SK-N-SH (cell line): ENCODE measurements at regions not wholly inside any gene's neighbourhood (a gene's known extent, or its start where the extent isn't known, plus 50 kb on each side); places are given as distances from the start of the nearest gene placed in this dataset.

Experiments
- CTCF ChIA-PET: fragments of 300-600, 350-600 bp; formaldehyde crosslinking; extraction: SDS; loops from one replicate; lab custom pipeline; 2021; lab: Yijun Ruan, JAX
- POLR2A ChIA-PET: fragments of 350-600 bp; sonication (Branson Sonifier 250); formaldehyde crosslinking; extraction: SDS; loops from one replicate; lab custom pipeline; 2020; ENCODE audit warnings: antibody characterized with exemption, inconsistent platforms; lab: Yijun Ruan, JAX
- DNase-seq: peaks from one replicate; pipeline ENCODE4 v3.0.0; 2012
- H2AFZ ChIP-seq: fragments of 200-600 bp; sonication (generic); 2 replicates; pipeline ENCODE4 v1.8.1; 2016; ENCODE audit warnings: antibody characterized with exemption, mild to moderate bottlenecking, low read depth
- H3F3A ChIP-seq: fragments of 200-600 bp; sonication (generic); replicated peaks from 2 replicates; pipeline ENCODE3; 2016; ENCODE audit warnings: antibody characterized with exemption, mild to moderate bottlenecking; ENCODE audit not compliant: insufficient read depth
- H3K27ac ChIP-seq, 2 experiments: fragments of 200-500 bp in 1 of 2; fragments of 200-600 bp in 1 of 2; sonication (Bioruptor generic) in 1 of 2; sonication (generic), shearing (Covaris generic) in 1 of 2; 2 replicates each; pipeline versions ENCODE4 v1.5.1 to v1.6.1; 2014 to 2016; ENCODE audit warnings: low read depth in 2 of 2, inconsistent platforms in 1 of 2, low read length in 1 of 2, mild to moderate bottlenecking in 1 of 2, mixed read lengths in 1 of 2
- H3K27me3 ChIP-seq: fragments of 200-600 bp; sonication (generic), shearing (Covaris generic); 2 replicates; pipeline ENCODE4 v1.6.1; 2016; ENCODE audit warnings: mixed run types; ENCODE audit not compliant: insufficient read depth
- H3K36me3 ChIP-seq, 2 experiments: fragments of 200-500 bp in 1 of 2; fragments of 200-600 bp in 1 of 2; sonication (Bioruptor generic) in 1 of 2; sonication (generic) in 1 of 2; replicated peaks in 1 of 2; 2 replicates each; pipeline versions ENCODE3 to v1.5.1; 2014 to 2016; ENCODE audit warnings: low read length in 1 of 2, mild to moderate bottlenecking in 1 of 2; ENCODE audit not compliant: insufficient read depth in 2 of 2, control insufficient read depth in 1 of 2
- H3K4me1 ChIP-seq, 2 experiments: fragments of 200-500 bp in 1 of 2; fragments of 200-600 bp in 1 of 2; sonication (Bioruptor generic) in 1 of 2; sonication (generic), shearing (Covaris generic) in 1 of 2; 2 replicates each; pipeline versions ENCODE4 v1.5.1 to v1.6.1; 2014 to 2016; ENCODE audit warnings: low read depth in 1 of 2, low read length in 1 of 2, mixed run types in 1 of 2; ENCODE audit not compliant: insufficient read depth in 2 of 2, control insufficient read depth in 1 of 2
- H3K4me2 ChIP-seq: fragments of 200-600 bp; sonication (generic), shearing (Covaris generic); 2 replicates; pipeline ENCODE4 v1.6.1; 2017; ENCODE audit warnings: mixed run types
- H3K4me3 ChIP-seq, 2 experiments: fragments of 200-500 bp in 1 of 2; fragments of 200-600 bp in 1 of 2; sonication (Bioruptor generic) in 1 of 2; sonication (generic), shearing (Covaris generic) in 1 of 2; 2 replicates each; pipeline versions ENCODE4 v1.5.1 to v1.8.1; 2014 to 2016; ENCODE audit warnings: low read depth in 2 of 2, inconsistent platforms in 1 of 2, low read length in 1 of 2, mild to moderate bottlenecking in 1 of 2, mixed read lengths in 1 of 2, moderate library complexity in 1 of 2
- H3K79me2 ChIP-seq: fragments of 200-600 bp; sonication (generic); 2 replicates; pipeline ENCODE4 v1.8.1; 2017; ENCODE audit warnings: mild to moderate bottlenecking; ENCODE audit not compliant: insufficient read depth
- H3K9ac ChIP-seq: fragments of 200-600 bp; sonication (generic); 2 replicates; pipeline ENCODE4 v1.6.1; 2017; ENCODE audit warnings: mixed run types
- H3K9me2 ChIP-seq: fragments of 200-600 bp; sonication (generic); 2 replicates; pipeline ENCODE4 v1.6.1; 2017; ENCODE audit warnings: mixed run types
- H3K9me3 ChIP-seq: fragments of 200-600 bp; sonication (generic); 2 replicates; pipeline ENCODE4 v1.6.1; 2017; ENCODE audit warnings: mixed run types, mild to moderate bottlenecking, moderate library complexity
- H4K20me1 ChIP-seq: fragments of 200-600 bp; sonication (generic); 2 replicates; pipeline ENCODE4 v1.6.1; 2017; ENCODE audit warnings: mild to moderate bottlenecking, mixed run types; ENCODE audit not compliant: insufficient read depth
- CHD2 ChIP-seq: fragments of 150-350 bp; IDR thresholded peaks from 2 replicates; pipeline ENCODE4 v1.6.1; 2018; ENCODE audit warnings: low read length; ENCODE audit not compliant: partially characterized antibody
- CTCF ChIP-seq: fragments of 200-600 bp; sonication (generic); IDR thresholded peaks from 2 replicates; pipeline ENCODE4 v1.6.1; 2017; ENCODE audit warnings: antibody characterized with exemption, mild to moderate bottlenecking, moderate library complexity
- FOSL2 ChIP-seq: IDR thresholded peaks from 2 replicates; pipeline ENCODE4 v1.4.0; 2012; ENCODE audit warnings: low read depth, mild to moderate bottlenecking, moderate library complexity, borderline replicate concordance
- FOXJ3 ChIP-seq: sonication (generic); formaldehyde crosslinking; IDR thresholded peaks from 2 replicates; pipeline ENCODE4 v1.5.1; 2020; ENCODE audit warnings: mild to moderate bottlenecking, missing genetic modification reagents
- FOXM1 ChIP-seq: IDR thresholded peaks from 2 replicates; pipeline ENCODE4 v1.4.0; 2012; ENCODE audit warnings: low read depth, mild to moderate bottlenecking
- IRF3 ChIP-seq: fragments of 150-350 bp; IDR thresholded peaks from 2 replicates; pipeline ENCODE4 v1.6.1; 2016; ENCODE audit warnings: mild to moderate bottlenecking, low read depth, low read length
- JUND ChIP-seq: IDR thresholded peaks from 2 replicates; pipeline ENCODE4 v1.4.0; 2012
- MAX ChIP-seq: IDR thresholded peaks from 2 replicates; pipeline ENCODE4 v1.4.0; 2012; ENCODE audit warnings: low read depth
- MEF2A ChIP-seq: IDR thresholded peaks from 2 replicates; pipeline ENCODE4 v1.4.0; 2012; ENCODE audit warnings: low read depth, borderline replicate concordance
- RAD21 ChIP-seq: IDR thresholded peaks from 2 replicates; pipeline ENCODE4 v1.6.1; 2012; ENCODE audit warnings: mild to moderate bottlenecking, low read length
- RXRA ChIP-seq: IDR thresholded peaks from 2 replicates; pipeline ENCODE4 v1.4.0; 2012; ENCODE audit warnings: low read depth, mild to moderate bottlenecking, borderline replicate concordance
- SIN3A ChIP-seq: IDR thresholded peaks from 2 replicates; pipeline ENCODE4 v1.6.1; 2012; ENCODE audit warnings: low read depth, mild to moderate bottlenecking, low read length, moderate library complexity, borderline replicate concordance
- SMC3 ChIP-seq: IDR thresholded peaks from 2 replicates; pipeline ENCODE4 v1.6.1; 2012; ENCODE audit warnings: low read depth, low read length, improper control_type of control experiment
- TAF1 ChIP-seq: IDR thresholded peaks from 2 replicates; pipeline ENCODE4 v1.6.1; 2012; ENCODE audit warnings: low read depth, mild to moderate bottlenecking, low read length, moderate library complexity, borderline replicate concordance
- USF2 ChIP-seq: fragments of 150-350 bp; IDR thresholded peaks from 2 replicates; pipeline ENCODE4 v1.6.1; 2017; ENCODE audit warnings: antibody characterized with exemption, low read length, low read depth, borderline replicate concordance
- ZBTB33 ChIP-seq: IDR thresholded peaks from 2 replicates; pipeline ENCODE4 v1.4.0; 2012; ENCODE audit warnings: low read depth, borderline replicate concordance
- WGBS: methylation state at CpG from one replicate; pipeline ENCODE4 v1.1.6; 2017; ENCODE audit warnings: low lambda C conversion rate; 5-methylcytosine and 5-hydroxymethylcytosine counted together

- Histone ChIP-seq H3K27me3 (no peaks in the 10 kb centered on the region), H3F3A (no peaks in the 10 kb centered on the region), H3K79me2 (no peaks in the 10 kb centered on the region), H3K9me2 (no peaks in the 10 kb centered on the region), H3K27ac (no peak overlapping the region), H4K20me1 (no peaks in the 10 kb centered on the region), H3K36me3 (no peaks in the 10 kb centered on the region), H3K4me3 (no peak overlapping the region), H3K9ac (no peak overlapping the region), H3K4me1 (peaks cover 0 to 4% of the 10 kb centered on the region in 2 experiments; a peak in 2 of 4 replicates), H3K4me2 (no peak overlapping the region), H2AFZ (no peak overlapping the region; the same call in 1 of the 2 replicates), H3K9me3 (no peaks in the 10 kb centered on the region)
- ChIA-PET CTCF (no interaction called here), POLR2A (no interaction called here)
- WGBS, result 59% methylated on average over 3 of the region's 3 CpGs
- TF ChIP-seq FOXM1, result no peak
- TF ChIP-seq RAD21, result no peak
- no peak for TF ChIP-seq TAF1
- TF ChIP-seq RXRA, result no peak
- TF ChIP-seq CTCF, result no peak
- TF ChIP-seq CHD2, result no peak
- no peak for TF ChIP-seq SIN3A
- no peak for TF ChIP-seq ZBTB33
- TF ChIP-seq JUND, result no peak
- no peak for TF ChIP-seq FOXJ3 (CRISPR knock-in tag)
- no peak for DNase-seq
These were observed 927.5 kb upstream of the INTU start for GRCh38 chr4:126705266-126705665.

- no peak for DNase-seq
- 64% methylated on average over 2 of the region's 2 CpGs for WGBS
- Histone ChIP-seq H3K27ac (no peak overlapping the region), H3F3A (no peaks in the 10 kb centered on the region), H3K4me2 (no peak overlapping the region), H3K4me1 (no peaks in the 10 kb centered on the region), H3K27me3 (no peaks in the 10 kb centered on the region), H3K79me2 (no peaks in the 10 kb centered on the region), H3K4me3 (no peak overlapping the region), H4K20me1 (no peaks in the 10 kb centered on the region), H3K9me2 (no peaks in the 10 kb centered on the region), H2AFZ (no peak overlapping the region), H3K36me3 (no peaks in the 10 kb centered on the region), H3K9ac (no peak overlapping the region), H3K9me3 (no peaks in the 10 kb centered on the region)
- TF ChIP-seq RXRA, result no peak
- no peak for TF ChIP-seq FOSL2
- TF ChIP-seq IRF3, result no peak
- no peak for TF ChIP-seq FOXJ3 (CRISPR knock-in tag)
- TF ChIP-seq CHD2, result no peak
- no peak for TF ChIP-seq MAX
- TF ChIP-seq SMC3, result no peak
- no peak for TF ChIP-seq USF2
- TF ChIP-seq MEF2A, result no peak
- CTCF ChIA-PET, result no interaction called here
- POLR2A ChIA-PET, result interaction anchor here (0.6 kb wide), 1 partner anchor 1314 kb away, joined by 3 read pairs; no protein-coding TSS in a partner anchor
These were observed 924.0 kb upstream of the INTU start for GRCh38 chr4:126708716-126709115.
